T-helper 2 cell (primary cell): ENCODE measurements at regions not wholly inside any gene's neighbourhood (a gene's known extent, or its start where the extent isn't known, plus 50 kb on each side); places are given as distances from the start of the nearest gene placed in this dataset.

ENCODE experiments used
- DNase-seq, 5 experiments: peaks; one replicate each; pipeline versions ENCODE4 v3.0.0 to v3.0.0-alpha.2; 2012 to 2022

- DNase-seq = no peak
Observed at GRCh38 chr1:238176441-238176840, 285.7 kb upstream of the ZP4 start.

GRCh38 chr1:238171985-238172384, 281.3 kb upstream of the ZP4 start:
- DNase-seq = no peak

GRCh38 chr1:238161955-238162354, 271.2 kb upstream of the ZP4 start:
- no peak for DNase-seq

GRCh38 chr1:238153939-238154338, 263.2 kb upstream of the ZP4 start:
- DNase-seq = no peak

- DNase-seq = no peak
Observed at GRCh38 chr1:238153253-238153652, 262.5 kb upstream of the ZP4 start.

DNA sequence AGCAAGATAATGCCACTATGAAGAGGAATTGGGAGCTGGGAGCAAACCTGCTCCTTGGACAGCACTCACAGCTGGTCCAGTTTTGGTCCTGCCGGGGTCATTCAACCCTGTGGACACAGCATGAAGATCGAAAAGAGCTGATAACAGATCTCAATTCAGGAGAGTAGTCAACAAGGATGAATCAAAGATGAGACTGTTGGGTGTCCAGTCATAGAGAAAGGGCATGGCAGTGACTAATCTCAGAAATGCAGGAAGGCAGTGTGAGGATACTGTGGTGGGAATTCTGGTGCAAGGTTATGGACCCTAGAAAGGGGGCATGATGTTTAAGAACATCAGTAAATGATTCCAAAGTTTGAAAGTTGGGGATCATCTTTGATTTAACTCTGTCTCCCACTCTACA, 261.4 kb upstream of the ZP4 start:
- no peak for DNase-seq

GRCh38 chr1:238143038-238143437, 252.3 kb upstream of the ZP4 start:
- DNase-seq = no peak

- no peak for DNase-seq
Observed at GRCh38 chr1:238141353-238141752, 250.6 kb upstream of the ZP4 start.

GRCh38 chr1:238139713-238140112, 249.0 kb upstream of the ZP4 start:
- DNase-seq = no peak

DNA sequence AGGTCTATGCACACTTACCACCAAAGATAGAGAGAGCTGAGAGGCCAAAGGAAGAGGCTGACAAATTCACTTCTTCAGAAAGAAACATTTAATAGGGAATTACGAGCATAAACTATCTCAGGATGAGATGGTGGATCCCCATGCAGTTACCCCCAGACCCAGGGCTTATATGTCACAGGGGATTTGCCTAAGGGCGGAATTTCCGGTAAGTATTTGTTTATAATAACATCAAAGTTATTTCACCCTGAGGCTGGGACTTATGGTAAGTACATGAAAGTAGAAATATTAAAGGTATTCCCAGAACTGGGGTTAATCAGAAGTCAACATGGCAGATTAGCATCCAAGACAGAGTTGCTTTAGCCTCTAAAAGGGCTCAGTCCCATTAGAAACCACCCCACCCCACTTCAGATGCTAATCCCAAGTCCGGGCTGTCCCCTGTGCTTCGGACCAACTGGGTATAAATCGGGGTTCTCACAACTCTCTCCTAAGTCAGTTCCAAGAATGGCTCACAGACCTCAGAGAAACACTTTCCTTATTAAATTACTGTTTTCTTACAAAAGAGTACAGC, 247.4 kb upstream of the ZP4 start:
- DNase-seq = no peak

DNA sequence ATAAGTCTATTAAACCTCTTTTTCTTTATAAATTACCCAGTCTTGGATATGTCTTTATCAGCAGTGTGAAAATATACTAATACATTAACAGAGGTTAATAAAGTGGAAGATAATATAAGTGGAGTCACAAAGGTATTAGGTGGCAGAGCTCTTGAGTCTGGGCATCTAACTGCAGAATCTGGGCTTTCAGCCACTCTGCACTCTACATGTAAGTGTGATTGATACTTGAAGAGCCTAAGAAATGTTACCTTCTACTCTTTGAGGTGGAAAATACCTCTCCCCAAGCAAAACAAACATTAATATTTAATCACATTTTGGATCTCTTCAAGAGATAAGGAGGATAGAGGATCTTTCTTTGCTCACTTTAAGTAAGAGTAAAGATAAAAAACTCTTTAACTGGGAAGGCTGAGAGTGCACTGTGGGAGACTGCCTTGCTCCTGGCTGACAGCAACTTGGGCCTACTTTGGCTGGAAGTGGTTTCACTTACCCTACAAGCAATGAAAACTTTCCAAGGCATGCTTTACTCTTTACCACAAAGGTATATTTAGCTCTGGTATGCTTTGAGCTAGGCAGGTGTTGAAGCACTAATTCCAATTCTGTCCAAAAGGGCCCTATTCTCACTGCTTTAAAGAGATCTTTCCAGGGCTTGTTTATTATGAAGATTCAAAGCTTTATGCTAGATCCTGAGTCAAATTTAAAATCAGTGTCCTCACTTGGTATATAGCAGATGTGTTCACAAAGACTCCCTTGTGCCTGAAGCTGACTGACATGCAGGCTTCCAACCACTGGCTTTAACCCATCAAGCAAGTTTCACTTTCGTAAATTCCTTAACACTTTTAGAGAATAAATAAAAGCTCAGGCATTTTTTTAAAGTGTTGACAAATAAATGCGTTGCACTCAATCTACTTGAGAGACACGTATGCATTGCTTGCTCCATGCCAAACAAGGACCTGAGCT, 245.3 kb upstream of the ZP4 start:
- DNase-seq = no peak

GRCh38 chr1:238129677-238130076, 239.0 kb upstream of the ZP4 start:
- DNase-seq = no peak

DNA sequence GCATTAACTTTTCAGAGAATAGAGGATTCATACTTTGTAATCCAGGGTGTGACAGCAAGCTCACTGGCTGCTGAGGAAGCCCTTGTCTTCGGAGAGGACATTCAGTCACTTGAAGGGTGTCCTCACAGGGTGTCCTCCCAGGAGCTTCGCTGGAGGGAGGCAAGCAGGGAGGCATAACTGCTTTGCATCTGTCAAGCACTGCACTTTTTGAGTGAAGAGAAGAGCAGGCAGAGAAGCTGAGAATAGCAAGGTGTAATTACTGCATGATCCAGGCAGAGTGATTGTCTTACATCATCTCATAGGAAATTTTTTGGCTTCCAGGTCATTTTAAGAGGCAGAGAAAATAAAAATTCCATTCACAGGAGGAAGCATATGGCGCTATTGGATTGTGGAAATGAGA, 232.5 kb upstream of the ZP4 start:
- DNase-seq = no peak

DNA sequence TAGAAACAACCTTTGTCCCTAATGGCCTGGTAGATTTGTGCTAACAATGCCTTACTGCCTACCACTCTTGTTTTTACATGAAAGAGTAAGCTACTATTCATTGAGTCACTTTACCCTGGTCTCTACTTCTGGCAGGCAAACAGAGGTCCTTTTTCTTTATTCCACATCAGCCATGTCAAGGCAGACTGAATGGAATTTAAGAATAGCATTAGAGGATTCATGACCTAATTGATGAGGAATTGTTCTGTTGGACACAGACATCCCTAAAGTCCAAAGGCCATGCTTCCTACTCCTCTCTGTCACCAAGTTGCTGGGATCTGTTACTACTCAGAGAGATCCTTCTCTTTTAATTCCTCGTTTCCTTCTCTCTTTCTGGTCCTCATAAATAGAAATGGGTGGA, 229.1 kb upstream of the ZP4 start:
- DNase-seq = no peak

GRCh38 chr1:238119060-238119459, 228.3 kb upstream of the ZP4 start:
- DNase-seq = no peak

GRCh38 chr1:238115852-238116251, 225.1 kb upstream of the ZP4 start:
- no peak for DNase-seq

GRCh38 chr1:238112952-238113621, 222.4 kb upstream of the ZP4 start:
- no peak for DNase-seq

- DNase-seq = no peak
Observed at GRCh38 chr1:238111516-238111915, 220.8 kb upstream of the ZP4 start.

DNA sequence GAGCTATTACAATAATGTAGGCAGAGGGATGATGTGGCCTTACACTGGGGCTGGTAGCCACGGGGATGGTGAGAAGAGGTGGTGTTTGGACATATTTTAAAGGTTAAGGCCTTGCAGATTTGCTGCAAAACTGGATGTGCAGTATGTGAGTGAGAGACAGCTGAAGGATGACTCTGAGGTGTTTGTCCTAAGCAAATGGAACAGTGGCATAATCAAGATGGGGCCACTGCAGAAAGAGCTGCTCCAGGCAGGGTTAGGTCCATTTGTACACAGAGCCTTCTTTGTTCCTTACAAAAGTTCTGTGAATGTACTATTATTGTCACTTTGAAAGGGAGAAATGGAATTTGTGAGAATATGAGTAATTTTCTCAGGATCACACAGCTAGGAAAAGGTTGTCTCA, 220.4 kb upstream of the ZP4 start:
- no peak for DNase-seq

- DNase-seq = no peak
Observed at GRCh38 chr1:238108417-238108816, 217.7 kb upstream of the ZP4 start.

DNA sequence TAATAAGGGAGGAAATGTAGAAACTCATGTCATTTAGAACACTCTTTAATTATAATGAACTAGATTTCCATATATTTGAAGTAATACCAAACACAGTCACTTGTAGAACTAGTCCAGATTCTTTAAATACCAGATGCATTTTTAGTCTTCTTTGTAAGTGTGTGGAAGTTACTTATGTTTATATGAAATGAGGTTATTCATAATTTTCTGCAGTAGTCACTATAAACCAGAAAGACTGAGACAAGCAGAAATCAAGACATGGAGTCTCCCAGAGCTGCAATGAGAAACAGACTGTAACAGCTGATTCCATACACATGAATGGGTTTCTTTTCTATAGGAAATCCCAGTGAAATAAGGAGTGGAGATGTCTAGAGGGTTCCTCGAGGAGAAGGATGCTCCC, 216.6 kb upstream of the ZP4 start:
- no peak for DNase-seq

DNA sequence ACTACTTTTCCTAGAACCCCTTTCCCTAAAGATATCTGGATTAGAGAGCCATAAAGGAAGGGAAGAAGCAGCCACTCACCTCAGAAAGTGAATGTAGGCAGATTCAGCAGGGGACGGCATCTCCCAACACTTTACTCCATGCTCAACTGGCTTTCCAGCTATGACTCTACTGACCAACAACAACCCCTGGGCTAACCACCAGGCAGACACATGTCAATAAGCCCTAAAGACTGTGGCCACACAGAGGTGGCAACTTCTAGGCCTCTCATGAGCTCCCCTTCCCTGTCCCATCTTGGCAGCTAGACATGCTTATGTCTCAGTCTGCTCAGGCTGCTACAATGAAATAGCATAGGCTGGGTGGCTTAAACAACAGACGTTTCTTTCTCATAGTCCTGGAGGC, 214.0 kb upstream of the ZP4 start:
- no peak for DNase-seq

DNA sequence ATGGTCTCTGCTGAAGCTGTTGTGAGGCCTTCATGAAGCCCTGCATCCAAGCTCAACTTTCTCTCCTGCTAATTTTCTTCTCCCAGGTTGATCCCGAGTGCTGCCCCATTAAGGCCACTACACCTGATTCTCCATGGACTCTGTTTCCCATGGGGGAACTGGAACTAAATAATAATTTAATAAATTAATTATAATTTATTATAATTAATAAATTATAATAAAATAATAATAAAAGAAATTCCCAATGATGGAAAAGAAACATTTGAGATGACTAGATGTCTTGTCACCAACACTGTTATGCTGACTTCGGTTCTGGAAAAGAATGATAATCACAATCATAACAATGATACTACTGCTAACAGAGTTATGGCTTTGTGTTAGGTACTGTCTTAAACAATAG, 211.2 kb upstream of the ZP4 start:
- DNase-seq = no peak

DNA sequence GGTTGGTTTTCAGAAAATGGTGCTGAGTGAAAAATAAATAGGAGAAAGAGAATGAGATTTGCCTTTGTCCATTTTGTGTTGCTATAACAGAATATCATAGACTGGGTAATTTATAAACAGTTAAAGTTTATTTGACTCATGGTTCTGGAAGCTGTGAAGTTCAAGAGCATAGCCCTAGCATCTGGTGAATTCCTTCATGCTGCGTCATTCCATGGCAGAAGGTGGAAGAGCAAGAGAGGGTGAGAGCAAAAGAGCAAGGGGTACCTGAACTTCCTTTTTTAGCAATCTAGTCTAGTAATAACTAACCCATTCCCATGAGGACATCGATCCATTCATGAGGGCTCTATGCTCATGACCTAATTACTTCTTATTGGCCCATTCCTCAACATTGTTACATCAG, 209.1 kb upstream of the ZP4 start:
- DNase-seq = no peak
